Upper lobe of left lung (tissue), 6 donors: ENCODE measurements at regions not wholly inside any gene's neighbourhood (a gene's known extent, or its start where the extent isn't known, plus 50 kb on each side); places are given as distances from the start of the nearest gene placed in this dataset.
"Not testable (repeated sequence)": the region's sequence is repeated elsewhere in the genome, so short reads cannot be mapped to it uniquely, and the experiment has no call there.

Experiments used
- ATAC-seq, 2 donors: fragments of 200-7000 bp; cut with Tn5 transposase; one replicate each; pipeline ENCODE4 v1.9.1; 2022; ENCODE audit warnings: mild to moderate bottlenecking in 2 of 2, moderate library complexity in 2 of 2; ENCODE audit not compliant: low FRiP score in 2 of 2
- DNase-seq, 2 donors: peaks; one replicate each; pipeline ENCODE4 v3.0.0-alpha.2; 2019 to 2020
- H3K27ac ChIP-seq, 4 donors: fragments of 200-600 bp; sonication (generic); one replicate each; pipeline ENCODE4 v1.5.1; 2016 to 2019
- H3K27me3 ChIP-seq, 4 donors: fragments of 200-600 bp; sonication (generic); one replicate each; pipeline ENCODE4 v1.5.1; 2017 to 2019
- H3K36me3 ChIP-seq, 4 donors: fragments of 200-600 bp; sonication (generic); one replicate each; pipeline ENCODE4 v1.5.1; 2016 to 2019
- H3K4me1 ChIP-seq, 4 donors: fragments of 200-600 bp; sonication (generic); one replicate each; pipeline ENCODE4 v1.5.1; 2018 to 2019
- H3K4me3 ChIP-seq, 4 donors: fragments of 200-600 bp; sonication (generic); one replicate each; pipeline ENCODE4 v1.5.1; 2017 to 2019; ENCODE audit warnings: mild to moderate bottlenecking in 2 of 4, moderate library complexity in 1 of 4
- H3K9me3 ChIP-seq, 4 donors: fragments of 200-600 bp; sonication (generic); one replicate each; pipeline ENCODE4 v1.5.1; 2018 to 2019
- EP300 ChIP-seq, 4 donors: sonication (generic); formaldehyde crosslinking; IDR thresholded peaks; one replicate each; pipeline ENCODE4 v1.5.1; 2017; ENCODE audit warnings: antibody characterized with exemption in 4 of 4, control low read depth in 2 of 4
- POLR2A ChIP-seq, 4 donors: fragments of 450-650 bp; IDR thresholded peaks; one replicate each; pipeline ENCODE4 v1.5.1; 2016 to 2017; ENCODE audit warnings: antibody characterized with exemption in 4 of 4, mild to moderate bottlenecking in 2 of 4
- POLR2AphosphoS5 ChIP-seq, 2 donors: sonication (generic); formaldehyde crosslinking; IDR thresholded peaks; one replicate each; pipeline ENCODE4 v1.5.1; 2017; ENCODE audit warnings: antibody characterized with exemption in 2 of 2
- whole genome bisulfite sequencing, 2 donors: methylation state at CpG; one replicate each; pipeline ENCODE4 v1.1.5; 2017 to 2018; 5-methylcytosine and 5-hydroxymethylcytosine counted together
- TF ChIP-seq, protein P1 (sequence below), 6 experiments: fragments of 450-650 bp in 4 of 6; fragments of 200-600 bp in 2 of 6; sonication (generic) in 2 of 6; IDR thresholded peaks; one replicate each; pipeline ENCODE4 v1.5.1; 2016 to 2019; ENCODE audit warnings: antibody characterized with exemption in 6 of 6
- donor health status: DM: no; HTN: no; CAD: no; lungs with moderate emphysema.
- donor health status: DM: no; HTN: yes; CAD: no; lungs with severe emphysema.

DNA sequence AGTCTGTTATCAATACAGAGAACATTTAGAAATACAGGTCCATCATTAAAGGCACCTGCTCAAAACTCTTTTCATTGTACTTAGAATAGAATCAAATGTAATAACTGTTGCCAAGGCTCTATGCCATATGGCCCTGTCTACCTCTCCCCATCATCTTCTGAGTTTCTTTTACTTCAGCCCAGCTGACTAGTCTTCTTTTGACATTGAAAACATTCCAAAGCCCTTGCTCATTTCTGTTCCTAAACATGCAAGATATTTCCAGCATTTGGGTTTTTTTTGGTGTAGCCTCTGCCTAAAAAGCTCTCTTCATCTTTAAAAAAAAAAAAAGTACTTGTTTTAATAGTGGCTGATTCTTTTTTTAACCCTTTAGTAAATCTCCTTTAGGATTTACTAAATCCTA, 165.5 kb upstream of the SMIM30 start:
- ATAC-seq: no peak
- Histone ChIP-seq H3K27ac (no peak overlapping the region), H3K4me3 (no peak overlapping the region), H3K9me3 (no peaks in the 10 kb centered on the region), H3K4me1 (no peaks in the 10 kb centered on the region), H3K36me3 (no peaks in the 10 kb centered on the region), H3K27me3 (no peaks in the 10 kb centered on the region)
- TF ChIP-seq EP300 (IDR thresholded peaks at IDR 0.05) (no peak), POLR2A (IDR thresholded peaks at IDR 0.05) (no peak), POLR2AphosphoS5 (IDR thresholded peaks at IDR 0.05) (no peak)
- TF ChIP-seq, protein P1, sequence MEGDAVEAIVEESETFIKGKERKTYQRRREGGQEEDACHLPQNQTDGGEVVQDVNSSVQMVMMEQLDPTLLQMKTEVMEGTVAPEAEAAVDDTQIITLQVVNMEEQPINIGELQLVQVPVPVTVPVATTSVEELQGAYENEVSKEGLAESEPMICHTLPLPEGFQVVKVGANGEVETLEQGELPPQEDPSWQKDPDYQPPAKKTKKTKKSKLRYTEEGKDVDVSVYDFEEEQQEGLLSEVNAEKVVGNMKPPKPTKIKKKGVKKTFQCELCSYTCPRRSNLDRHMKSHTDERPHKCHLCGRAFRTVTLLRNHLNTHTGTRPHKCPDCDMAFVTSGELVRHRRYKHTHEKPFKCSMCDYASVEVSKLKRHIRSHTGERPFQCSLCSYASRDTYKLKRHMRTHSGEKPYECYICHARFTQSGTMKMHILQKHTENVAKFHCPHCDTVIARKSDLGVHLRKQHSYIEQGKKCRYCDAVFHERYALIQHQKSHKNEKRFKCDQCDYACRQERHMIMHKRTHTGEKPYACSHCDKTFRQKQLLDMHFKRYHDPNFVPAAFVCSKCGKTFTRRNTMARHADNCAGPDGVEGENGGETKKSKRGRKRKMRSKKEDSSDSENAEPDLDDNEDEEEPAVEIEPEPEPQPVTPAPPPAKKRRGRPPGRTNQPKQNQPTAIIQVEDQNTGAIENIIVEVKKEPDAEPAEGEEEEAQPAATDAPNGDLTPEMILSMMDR (IDR thresholded peaks at IDR 0.05): no peak
- DNase-seq: no peak

DNA sequence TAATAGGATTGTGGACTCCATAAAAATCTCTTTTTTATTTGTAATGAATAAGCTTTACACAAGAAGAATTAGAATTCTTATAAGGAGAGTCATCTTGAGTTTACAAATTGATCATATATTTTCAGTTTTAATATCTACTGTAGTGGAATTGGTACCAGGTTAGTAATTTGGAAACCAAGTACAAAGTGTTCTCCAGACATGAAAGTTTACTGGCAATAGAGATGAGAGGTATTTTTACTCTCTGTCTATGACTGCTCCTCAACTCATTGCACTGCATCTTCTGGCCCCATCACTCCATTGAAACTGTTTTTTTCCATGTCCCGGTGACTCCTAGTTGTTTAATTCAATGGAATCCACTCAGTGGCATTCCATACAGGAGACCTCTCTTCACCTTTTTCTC, 164.5 kb upstream of the SMIM30 start:
- TF ChIP-seq POLR2A (IDR thresholded peaks at IDR 0.05): no peak
- TF ChIP-seq, protein P1 (IDR thresholded peaks at IDR 0.05): no peak
- no peak for TF ChIP-seq EP300 (IDR thresholded peaks at IDR 0.05)
- Histone ChIP-seq H3K36me3 (no peaks in the 10 kb centered on the region), H3K9me3 (no peaks in the 10 kb centered on the region), H3K4me3 (no peak overlapping the region), H3K27ac (no peak overlapping the region), H3K4me1 (no peaks in the 10 kb centered on the region), H3K27me3 (no peaks in the 10 kb centered on the region)
- 82 to 92% methylated on average over 1 of the region's 1 CpG for WGBS, 2 donors
- ATAC-seq (no peak), DNase-seq (no peak)

DNA sequence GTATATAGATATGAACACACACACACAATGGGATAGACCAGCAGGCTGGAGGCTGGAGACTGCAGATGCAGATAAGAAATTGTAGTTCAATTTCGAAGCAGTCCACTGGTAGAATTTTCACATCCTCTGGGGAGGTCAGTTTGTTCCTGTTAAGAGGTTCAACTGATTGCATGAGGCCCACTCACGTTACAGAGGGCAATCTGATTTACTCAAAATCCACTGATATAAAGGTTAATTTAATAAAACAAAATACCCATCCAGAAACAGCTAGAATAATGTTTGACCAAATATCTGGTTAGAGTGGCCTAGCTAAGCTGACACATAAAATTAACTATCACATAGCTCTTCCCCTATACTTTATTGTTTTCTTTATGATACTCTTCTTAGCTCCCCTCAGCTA, 162.9 kb upstream of the SMIM30 start:
- ATAC-seq (no peak), DNase-seq (no peak)
- Histone ChIP-seq H3K4me1 (no peaks in the 10 kb centered on the region), H3K9me3 (no peaks in the 10 kb centered on the region), H3K4me3 (no peak overlapping the region), H3K27me3 (no peaks in the 10 kb centered on the region), H3K36me3 (no peaks in the 10 kb centered on the region), H3K27ac (no peak overlapping the region)
- TF ChIP-seq POLR2A (IDR thresholded peaks at IDR 0.05): no peak
- no peak for TF ChIP-seq POLR2AphosphoS5 (IDR thresholded peaks at IDR 0.05)
- TF ChIP-seq, protein P1 (IDR thresholded peaks at IDR 0.05): no peak
- no peak for TF ChIP-seq EP300 (IDR thresholded peaks at IDR 0.05)
- 32 to 41% methylated on average over 2 of the region's 2 CpGs for WGBS, 2 donors

DNA sequence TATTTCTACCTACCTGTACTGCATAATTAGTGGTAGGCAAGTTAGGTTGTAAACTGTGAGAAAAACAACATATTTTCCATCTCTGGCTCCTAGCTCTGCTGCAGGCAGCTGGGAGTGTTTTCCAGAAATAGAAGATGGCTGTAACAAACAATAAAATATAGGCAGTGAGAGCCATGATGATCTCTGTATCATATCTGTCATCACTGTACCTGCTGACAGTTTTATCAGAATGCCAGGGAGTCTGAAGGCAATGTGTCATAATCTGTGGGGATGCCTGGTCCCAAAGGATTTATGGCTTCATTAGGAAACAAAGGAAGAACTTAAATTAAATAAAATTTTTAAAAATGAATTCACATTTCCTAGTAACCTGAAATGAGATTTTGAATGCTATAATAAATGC, 160.9 kb upstream of the SMIM30 start:
- no peak for TF ChIP-seq POLR2AphosphoS5 (IDR thresholded peaks at IDR 0.05)
- TF ChIP-seq, protein P1 (IDR thresholded peaks at IDR 0.05): no peak
- TF ChIP-seq POLR2A (IDR thresholded peaks at IDR 0.05): no peak
- no peak for TF ChIP-seq EP300 (IDR thresholded peaks at IDR 0.05)
- DNase-seq: no peak
- no peak for ATAC-seq
- H3K36me3 ChIP-seq: no peaks in the 10 kb centered on the region
- no peaks in the 10 kb centered on the region for H3K27me3 ChIP-seq
- H3K4me3 ChIP-seq: no peak overlapping the region
- no peaks in the 10 kb centered on the region for H3K9me3 ChIP-seq
- H3K4me1 ChIP-seq: no peaks in the 10 kb centered on the region
- no peak overlapping the region for H3K27ac ChIP-seq

DNA sequence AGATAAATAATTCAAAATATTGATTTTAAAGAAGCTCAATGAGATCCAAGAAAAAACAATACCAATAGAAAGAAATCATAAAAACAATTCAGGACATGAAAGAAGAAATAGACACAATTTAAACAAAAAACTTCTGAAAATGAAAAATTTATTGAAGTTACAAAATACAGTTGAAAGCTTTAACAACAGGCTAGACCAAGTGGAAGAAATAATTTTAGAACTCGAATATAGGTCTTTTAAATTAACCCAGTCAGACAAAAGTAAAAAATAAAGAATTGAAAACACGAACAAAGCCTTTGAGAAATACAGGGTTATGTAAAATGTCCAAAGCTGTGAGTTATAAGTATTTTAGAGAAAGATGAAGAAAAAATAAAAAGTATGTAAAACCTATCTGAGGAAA, 152.4 kb upstream of the SMIM30 start:
- 84 to 87% methylated on average over 2 of the region's 2 CpGs for WGBS, 2 donors
- Histone ChIP-seq H3K36me3 (no peaks in the 10 kb centered on the region), H3K27ac (no peak overlapping the region), H3K27me3 (no peaks in the 10 kb centered on the region), H3K4me1 (no peaks in the 10 kb centered on the region), H3K9me3 (peaks cover 0 to 9% (median 2%) of the 10 kb centered on the region in 4 donors), H3K4me3 (no peak overlapping the region)
- no peak for ATAC-seq
- TF ChIP-seq EP300 (IDR thresholded peaks at IDR 0.05): no peak
- TF ChIP-seq, protein P1 (IDR thresholded peaks at IDR 0.05): no peak
- TF ChIP-seq POLR2AphosphoS5 (IDR thresholded peaks at IDR 0.05): no peak
- TF ChIP-seq POLR2A (IDR thresholded peaks at IDR 0.05): no peak
- no peak for DNase-seq

DNA sequence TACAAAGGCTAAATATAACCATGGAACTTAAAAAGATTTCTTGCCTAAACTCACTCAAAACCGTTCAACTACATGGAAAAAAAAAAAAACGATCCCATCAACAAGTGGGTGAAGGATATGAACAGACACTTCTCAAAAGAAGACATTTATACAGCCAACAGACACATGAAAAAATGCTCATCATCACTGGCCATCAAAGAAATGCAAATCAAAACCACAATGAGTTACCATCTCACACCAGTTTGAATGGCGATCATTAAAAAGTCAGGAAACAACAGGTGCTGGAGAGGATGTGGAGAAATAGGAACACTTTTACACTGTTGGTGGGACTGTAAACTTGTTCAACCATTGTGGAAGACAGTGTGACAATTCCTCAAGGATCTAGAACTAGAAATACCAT, 151.2 kb upstream of the SMIM30 start:
- not testable (repeated sequence) for H3K9me3 ChIP-seq, H3K36me3 ChIP-seq, H3K27ac ChIP-seq, H3K27me3 ChIP-seq, ATAC-seq, H3K4me3 ChIP-seq, DNase-seq, H3K4me1 ChIP-seq
- 88 to 95% methylated on average over 3 of the region's 3 CpGs for WGBS, 2 donors
